Esophagus muscularis mucosa (tissue), 4 donors: ENCODE measurements at regions not wholly inside any gene's neighbourhood (a gene's known extent, or its start where the extent isn't known, plus 50 kb on each side); places are given as distances from the start of the nearest gene placed in this dataset.
A peak's percentile ranks its signal among the peaks of the same experiment; 100 is the strongest.
"Not testable (repeated sequence)": the region's sequence is repeated elsewhere in the genome, so short reads cannot be mapped to it uniquely, and the experiment has no call there.

ENCODE experiments used
- DNase-seq: peaks from one replicate; pipeline ENCODE4 v3.0.0-alpha.2; 2017; ENCODE audit errors: extremely low spot score
- H3K27ac ChIP-seq, 4 donors: fragments of 200-600 bp; sonication (generic); replicated peaks in 1 of 4; 1 replicate in 3 of 4; 2 replicates in 1 of 4; pipeline ENCODE4 v1.5.1; 2016 to 2019; ENCODE audit warnings: mild to moderate bottlenecking in 1 of 4
- H3K27me3 ChIP-seq, 4 donors: fragments of 200-600 bp; sonication (generic); one replicate each; pipeline versions ENCODE4 v1.5.1 to v1.6.0; 2016 to 2019
- H3K36me3 ChIP-seq, 4 donors: fragments of 200-600 bp; sonication (generic); one replicate each; pipeline ENCODE4 v1.5.1; 2016 to 2019
- H3K4me1 ChIP-seq, 4 donors: fragments of 200-600 bp; sonication (generic); one replicate each; pipeline ENCODE4 v1.5.1; 2016 to 2019
- H3K4me3 ChIP-seq, 4 donors: fragments of 200-600 bp; sonication (generic); 1 replicate in 2 of 4; 2 replicates in 2 of 4; pipeline ENCODE4 v1.5.1; 2016 to 2019; ENCODE audit warnings: mild to moderate bottlenecking in 4 of 4, moderate library complexity in 1 of 4
- H3K9me3 ChIP-seq, 4 donors: fragments of 200-600 bp; sonication (generic); 1 replicate in 3 of 4; 2 replicates in 1 of 4; pipeline ENCODE4 v1.5.1; 2016 to 2019
- EP300 ChIP-seq: sonication (generic); formaldehyde crosslinking; IDR thresholded peaks from one replicate; pipeline ENCODE4 v1.6.1; 2017; ENCODE audit warnings: antibody characterized with exemption
- POLR2A ChIP-seq: fragments of 450-650 bp; IDR thresholded peaks from one replicate; pipeline ENCODE4 v1.6.1; 2017; ENCODE audit warnings: antibody characterized with exemption, moderate library complexity, mild to moderate bottlenecking, low read depth
- POLR2AphosphoS5 ChIP-seq, 2 donors: sonication (generic); formaldehyde crosslinking; IDR thresholded peaks; one replicate each; pipeline ENCODE4 v1.6.1; 2017; ENCODE audit warnings: antibody characterized with exemption in 2 of 2
- WGBS: methylation state at CpG from one replicate; pipeline ENCODE4 v1.1.5; 2018; 5-methylcytosine and 5-hydroxymethylcytosine counted together
- intact Hi-C: fragments of 100-400 bp; cut with DNase I; formaldehyde crosslinking; loops from one replicate; pipeline ENCODE4 v1.15.1; 2023
- TF ChIP-seq, protein P1 (sequence below), 3 experiments: fragments of 200-600 bp in 2 of 3; fragments of 450-650 bp in 1 of 3; sonication (generic) in 2 of 3; IDR thresholded peaks; one replicate each; pipeline ENCODE4 v1.5.1; 2017 to 2019; ENCODE audit warnings: antibody characterized with exemption in 3 of 3, mild to moderate bottlenecking in 2 of 3, moderate library complexity in 1 of 3

DNA sequence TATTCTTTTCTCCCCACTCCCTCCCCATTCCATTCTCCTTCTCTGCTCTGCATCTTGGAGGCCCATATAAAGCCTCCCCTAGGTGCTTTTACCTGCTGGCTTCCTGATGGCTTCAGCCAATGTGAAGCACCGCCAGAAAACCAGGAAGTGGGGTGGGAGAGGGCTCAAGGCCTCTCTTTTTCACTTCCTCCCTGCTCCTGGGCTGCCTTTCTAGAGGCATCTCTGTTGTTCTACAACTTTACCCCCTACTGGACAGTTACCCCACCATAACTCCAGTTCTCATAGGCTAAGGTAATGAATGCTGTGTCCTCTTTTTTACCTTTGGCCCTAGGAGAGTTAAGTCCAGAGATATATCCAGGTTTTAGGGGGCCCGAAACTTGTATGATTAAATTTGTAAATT lies 62.4 kb upstream of the PPARGC1A start:
- H3K4me1 ChIP-seq: peaks cover 0 to 6% (median 5%) of the 10 kb centered on the region in 4 donors
- no peaks in the 10 kb centered on the region for H3K36me3 ChIP-seq
- H3K27ac ChIP-seq: no peak overlapping the region
- intact Hi-C loops: no loop called here
- DNase-seq: no peak
- no peaks in the 10 kb centered on the region for H3K9me3 ChIP-seq
- 80% methylated on average over 2 of the region's 2 CpGs for WGBS
- TF ChIP-seq POLR2A (no peak), EP300 (no peak), POLR2AphosphoS5 (IDR thresholded peaks at IDR 0.05) (no peak)
- TF ChIP-seq, protein P1, sequence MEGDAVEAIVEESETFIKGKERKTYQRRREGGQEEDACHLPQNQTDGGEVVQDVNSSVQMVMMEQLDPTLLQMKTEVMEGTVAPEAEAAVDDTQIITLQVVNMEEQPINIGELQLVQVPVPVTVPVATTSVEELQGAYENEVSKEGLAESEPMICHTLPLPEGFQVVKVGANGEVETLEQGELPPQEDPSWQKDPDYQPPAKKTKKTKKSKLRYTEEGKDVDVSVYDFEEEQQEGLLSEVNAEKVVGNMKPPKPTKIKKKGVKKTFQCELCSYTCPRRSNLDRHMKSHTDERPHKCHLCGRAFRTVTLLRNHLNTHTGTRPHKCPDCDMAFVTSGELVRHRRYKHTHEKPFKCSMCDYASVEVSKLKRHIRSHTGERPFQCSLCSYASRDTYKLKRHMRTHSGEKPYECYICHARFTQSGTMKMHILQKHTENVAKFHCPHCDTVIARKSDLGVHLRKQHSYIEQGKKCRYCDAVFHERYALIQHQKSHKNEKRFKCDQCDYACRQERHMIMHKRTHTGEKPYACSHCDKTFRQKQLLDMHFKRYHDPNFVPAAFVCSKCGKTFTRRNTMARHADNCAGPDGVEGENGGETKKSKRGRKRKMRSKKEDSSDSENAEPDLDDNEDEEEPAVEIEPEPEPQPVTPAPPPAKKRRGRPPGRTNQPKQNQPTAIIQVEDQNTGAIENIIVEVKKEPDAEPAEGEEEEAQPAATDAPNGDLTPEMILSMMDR (IDR thresholded peaks at IDR 0.05): no peak
- no peaks in the 10 kb centered on the region for H3K27me3 ChIP-seq
- H3K4me3 ChIP-seq: no peak overlapping the region

DNA sequence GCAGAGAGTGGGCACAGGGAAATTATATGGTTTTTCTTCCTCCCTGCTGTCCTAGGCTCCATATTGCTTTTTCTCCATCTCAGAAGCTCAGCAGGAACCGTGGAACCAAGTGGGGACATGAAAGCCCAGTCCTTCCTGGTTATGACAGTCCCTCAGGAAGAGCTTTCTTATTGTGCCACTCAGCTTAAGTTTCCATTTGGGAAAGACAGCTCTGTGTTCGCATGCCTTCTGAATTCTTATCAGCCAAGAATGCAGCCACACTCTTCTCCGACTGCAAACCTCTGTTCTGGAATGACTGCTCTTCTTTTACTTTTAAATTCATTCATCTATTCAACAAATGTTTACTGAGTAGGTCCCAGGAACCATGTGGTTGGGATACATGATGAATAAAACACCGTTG lies 58.0 kb upstream of the PPARGC1A start:
- Histone ChIP-seq H3K27ac (peak overlapping the region in 2 of 4 donors; percentile 2 to 15), H3K4me1 (peaks cover 8 to 24% (median 22%) of the 10 kb centered on the region in 4 donors), H3K27me3 (no peaks in the 10 kb centered on the region), H3K9me3 (no peaks in the 10 kb centered on the region), H3K36me3 (no peaks in the 10 kb centered on the region), H3K4me3 (no peak overlapping the region)
- no peak for DNase-seq
- 73% methylated on average over 4 of the region's 4 CpGs for WGBS
- intact Hi-C loops: no loop called here
- TF ChIP-seq POLR2AphosphoS5 (IDR thresholded peaks at IDR 0.05) (no peak), EP300 (no peak), POLR2A (no peak)
- TF ChIP-seq, protein P1 (IDR thresholded peaks at IDR 0.05): no peak

DNA sequence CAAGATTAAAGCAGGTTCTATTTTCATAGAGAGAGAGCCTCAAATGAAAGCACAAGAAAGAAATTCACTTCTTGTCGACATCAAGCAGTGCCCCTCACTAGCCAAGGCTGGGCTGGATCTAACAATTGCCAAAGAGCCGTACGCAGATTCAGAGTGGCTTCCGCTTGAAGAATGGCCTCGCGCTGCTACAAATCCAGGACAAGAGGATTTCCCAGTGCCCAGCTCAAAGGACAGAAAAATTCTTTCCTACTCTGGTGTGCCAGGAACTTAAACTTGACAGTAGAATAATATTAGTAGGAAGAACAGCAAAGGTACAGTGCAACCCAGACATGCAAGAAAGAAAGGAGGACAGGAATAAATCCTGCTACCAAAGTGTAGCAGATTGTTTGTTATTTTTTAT lies 56.5 kb upstream of the PPARGC1A start:
- Histone ChIP-seq H3K4me3 (peak overlapping the region in 1 of 4 donors; percentile 9), H3K9me3 (no peaks in the 10 kb centered on the region), H3K27me3 (no peaks in the 10 kb centered on the region), H3K27ac (peak overlapping the region; percentile 67 to 82 (median 75)), H3K4me1 (peaks cover 8 to 34% (median 31%) of the 10 kb centered on the region in 4 donors), H3K36me3 (no peaks in the 10 kb centered on the region)
- intact Hi-C loops: no loop called here
- 55% methylated on average over 6 of the region's 6 CpGs for WGBS
- no peak for DNase-seq
- no peak for TF ChIP-seq POLR2AphosphoS5 (IDR thresholded peaks at IDR 0.05)
- no peak for TF ChIP-seq EP300
- TF ChIP-seq, protein P1 (IDR thresholded peaks at IDR 0.05): no peak
- TF ChIP-seq POLR2A: no peak

- Histone ChIP-seq H3K27ac (peak overlapping the region; percentile 67 to 82 (median 75)), H3K4me1 (peaks cover 8 to 34% (median 31%) of the 10 kb centered on the region in 4 donors), H3K27me3 (no peaks in the 10 kb centered on the region), H3K9me3 (no peaks in the 10 kb centered on the region), H3K36me3 (no peaks in the 10 kb centered on the region), H3K4me3 (no peak overlapping the region)
- intact Hi-C loops: no loop called here
- DNase-seq: no peak
- 69% methylated on average over 6 of the region's 6 CpGs for WGBS
- TF ChIP-seq, protein P1 (IDR thresholded peaks at IDR 0.05): no peak
Measured at GRCh38 chr4:23945451-23946017, 55.7 kb upstream of the PPARGC1A start.

DNA sequence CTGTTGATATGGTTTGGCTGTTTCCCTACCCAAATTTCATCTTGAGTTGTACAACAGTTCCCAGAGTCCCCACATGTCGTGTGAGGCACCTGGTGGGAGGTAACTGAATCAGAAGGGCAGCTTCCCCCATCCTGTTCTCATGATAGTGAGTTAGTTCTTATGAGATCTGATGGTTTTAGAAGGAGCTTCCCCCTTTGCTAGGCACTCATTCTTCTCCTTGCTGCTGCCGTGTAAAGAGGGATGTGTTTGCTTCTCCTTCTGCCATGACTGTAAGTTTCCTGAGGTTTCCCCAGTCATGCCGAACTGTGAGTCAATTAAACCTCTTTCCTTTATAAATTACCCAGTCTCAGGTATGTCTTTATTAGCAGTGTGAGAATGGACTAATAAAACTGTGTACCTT lies 54.7 kb upstream of the PPARGC1A start:
- DNase-seq, H3K9me3 ChIP-seq, intact Hi-C loops, H3K27me3 ChIP-seq, H3K36me3 ChIP-seq, H3K4me3 ChIP-seq: not testable (repeated sequence)
- WGBS: 90% methylated on average over 3 of the region's 3 CpGs
- Histone ChIP-seq H3K27ac (peak overlapping the region in 3 of 4 donors; percentile 71 to 82 (median 79)), H3K4me1 (peaks cover 8 to 34% (median 31%) of the 10 kb centered on the region in 4 donors)
